ENCODE measurements at regions not wholly inside any gene's neighbourhood (a gene's known extent, or its start where the extent isn't known, plus 50 kb on each side); places are given as distances from the start of the nearest gene placed in this dataset.

DNA sequence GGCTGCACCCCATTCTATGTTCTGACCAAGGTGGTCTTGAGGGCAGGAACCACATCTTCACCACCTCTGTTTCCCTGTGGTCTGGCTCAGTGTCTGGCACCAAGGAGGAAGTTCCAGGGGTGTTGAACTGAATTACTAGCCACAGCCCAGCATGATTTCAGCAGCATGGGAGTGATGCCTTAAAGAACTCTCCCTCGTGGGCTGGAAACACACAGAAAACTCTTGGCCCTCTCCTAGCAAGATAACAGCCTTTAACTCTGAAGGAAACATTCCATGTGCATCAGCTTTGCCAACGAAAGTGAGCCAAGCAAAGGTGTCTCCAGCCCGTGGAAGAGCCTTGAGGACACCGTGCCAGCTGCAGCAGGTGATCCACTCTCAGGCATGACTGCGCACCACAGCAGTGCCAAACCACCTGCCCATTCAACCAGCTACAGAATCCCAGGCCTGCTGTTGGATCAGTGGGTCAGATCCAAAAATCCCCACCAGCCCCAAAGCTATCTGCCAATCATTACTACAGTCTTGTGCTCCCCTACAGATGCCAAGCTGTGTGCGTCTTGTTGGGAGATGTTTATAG is 124.8 kb downstream of the TTC32 start:
- no peak for DNase-seq

DNA sequence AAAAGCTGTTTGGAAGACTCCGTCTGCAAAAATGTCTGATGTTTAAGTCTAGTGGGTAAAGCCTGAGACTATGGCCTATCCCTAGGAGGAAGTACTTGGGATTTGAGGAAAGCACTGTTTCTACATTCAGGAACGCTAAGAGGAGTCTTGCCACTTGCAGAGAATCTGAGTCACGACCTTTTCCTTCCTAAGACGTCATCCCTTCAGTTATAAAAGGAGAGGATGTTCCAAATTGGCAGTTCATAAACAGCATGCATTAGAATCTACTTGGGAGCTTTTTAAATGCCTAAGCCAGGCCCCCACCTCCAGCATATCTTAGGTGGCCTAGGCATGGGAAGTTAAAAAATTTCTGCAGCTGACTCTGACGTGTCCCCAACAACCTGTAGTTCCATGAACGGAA is 125.9 kb downstream of the TTC32 start:
- no peak for DNase-seq

DNA sequence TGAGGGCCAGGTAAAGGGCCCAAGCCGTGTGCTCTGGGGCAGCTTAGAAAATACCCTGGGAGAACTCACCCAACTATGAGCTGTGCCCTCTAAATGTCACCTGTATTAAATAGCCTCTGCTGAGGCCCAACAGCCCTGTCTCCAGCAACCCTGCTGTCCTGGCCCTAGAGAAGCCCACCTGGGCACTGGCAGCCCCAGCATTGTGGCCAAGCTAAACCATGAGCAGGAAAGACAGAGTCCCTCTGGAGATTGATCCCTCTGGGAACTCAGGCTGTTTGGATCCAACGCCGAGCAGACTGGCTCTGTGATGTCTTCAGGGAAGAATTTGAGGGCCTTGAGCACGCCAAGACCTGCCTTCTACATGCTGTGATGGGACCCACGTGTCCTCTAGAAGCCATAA is 126.5 kb downstream of the TTC32 start:
- DNase-seq, result no peak

DNA sequence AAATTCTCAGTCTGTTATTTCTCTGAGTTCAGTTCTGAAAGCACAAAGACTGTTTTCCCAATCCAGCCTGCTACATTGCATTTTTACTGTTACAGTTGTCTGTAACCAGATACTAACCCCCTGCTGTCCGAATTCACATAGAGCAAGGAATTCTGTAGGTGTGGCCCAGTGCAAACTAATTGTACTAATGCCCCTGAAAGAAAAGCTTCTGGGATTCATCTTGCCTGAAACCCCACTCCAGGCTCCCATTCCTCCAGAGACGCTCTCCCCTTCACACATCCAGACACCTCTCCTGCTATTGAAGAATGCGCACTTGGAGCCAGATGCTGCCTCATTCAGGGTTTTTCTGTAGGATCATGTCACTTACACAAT is 127.0 kb downstream of the TTC32 start:
- no peak for DNase-seq

DNA sequence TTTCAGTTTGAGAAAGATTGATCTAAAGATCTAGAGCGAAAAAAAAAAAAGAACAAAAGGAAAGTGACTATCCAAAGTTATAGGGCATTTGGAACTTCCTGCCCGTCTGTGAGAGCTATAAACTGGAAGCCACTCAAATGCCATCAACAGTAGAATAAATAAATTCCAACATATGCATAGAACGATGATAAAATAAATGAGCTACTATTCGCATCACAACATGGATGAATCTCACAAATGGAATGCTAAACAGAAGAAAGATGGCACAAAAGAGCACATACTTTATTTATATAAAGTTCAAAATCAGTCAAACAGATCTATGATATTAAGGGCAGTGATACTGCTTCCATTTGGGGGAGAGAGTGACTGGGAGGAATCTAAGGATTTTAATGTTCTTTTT is 128.8 kb downstream of the TTC32 start:
- no peak for DNase-seq

DNA sequence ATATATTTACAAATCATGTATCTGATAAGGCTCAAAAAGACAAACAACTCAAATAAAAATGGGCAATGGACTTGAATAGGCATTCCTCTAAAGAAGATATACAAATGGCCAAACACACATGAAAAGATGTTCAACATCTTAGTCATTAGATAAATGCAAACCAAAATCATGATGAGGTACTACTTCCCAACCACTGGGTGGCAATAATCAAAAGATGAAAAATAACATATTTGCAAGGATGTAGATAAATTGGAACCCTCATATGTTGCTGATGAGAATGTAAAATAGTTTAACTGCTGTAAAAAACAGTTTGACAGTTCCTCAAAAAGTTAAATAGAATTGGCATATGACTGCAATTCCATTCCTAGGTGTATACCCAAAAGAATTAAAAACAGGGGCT is 132.3 kb downstream of the TTC32 start:
- no peak for DNase-seq

DNA sequence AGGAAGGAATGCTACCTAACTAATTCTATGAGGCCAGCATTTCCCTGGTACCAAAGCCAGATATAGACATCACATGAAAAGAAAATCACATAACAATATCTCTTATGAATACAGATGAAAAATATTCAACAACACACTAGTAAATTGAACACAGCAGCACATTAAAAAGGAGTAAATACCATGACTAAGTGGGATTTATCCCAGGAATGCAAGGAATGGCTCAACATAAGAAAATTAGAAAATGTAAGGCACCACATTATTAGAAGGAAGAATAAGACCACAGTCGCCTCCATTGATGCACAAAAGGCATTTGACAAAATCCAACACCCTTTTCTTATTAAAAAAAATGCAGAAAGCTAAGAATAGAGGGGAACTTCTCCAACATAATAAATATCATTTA is 133.9 kb downstream of the TTC32 start:
- no peak for DNase-seq

DNA sequence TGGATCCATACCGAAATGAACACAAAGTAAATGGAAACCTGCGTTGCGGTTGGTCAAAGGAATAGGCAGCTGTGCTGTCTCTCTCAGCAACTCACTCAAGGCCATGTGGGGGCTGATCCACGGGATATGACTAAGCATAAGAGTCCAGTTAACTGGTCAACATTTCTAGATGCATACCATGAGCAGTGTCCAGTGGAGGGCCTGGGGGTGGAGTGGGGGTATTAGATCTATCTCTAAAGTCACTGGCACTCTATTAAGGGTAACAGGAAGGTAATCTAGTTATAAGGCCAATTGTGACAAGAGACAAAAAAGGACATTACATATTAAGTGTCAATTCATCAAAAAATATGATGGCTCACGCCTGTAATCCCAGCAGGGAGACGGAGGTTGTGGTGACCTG is 136.8 kb downstream of the TTC32 start:
- DNase-seq, result no peak

DNA sequence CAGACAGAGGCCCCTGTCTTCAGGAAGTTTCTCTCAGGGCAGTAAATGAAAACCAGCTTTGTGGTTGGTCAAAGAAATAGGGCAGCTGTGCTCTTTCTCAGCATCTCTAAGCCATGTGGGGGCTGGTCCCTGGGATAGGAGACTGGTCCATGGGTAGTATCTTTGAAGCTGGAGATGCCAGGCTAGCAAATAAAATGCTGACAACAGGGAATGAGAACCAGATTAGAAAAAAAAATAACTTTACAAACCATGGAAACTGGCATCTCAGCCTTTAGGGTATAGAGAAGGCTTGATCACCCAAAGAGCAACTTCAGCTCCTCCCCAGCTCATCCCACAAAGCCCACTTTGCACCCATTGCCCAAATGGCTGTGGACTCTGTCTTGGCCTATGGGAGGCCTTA is 138.1 kb downstream of the TTC32 start:
- no peak for DNase-seq

DNA sequence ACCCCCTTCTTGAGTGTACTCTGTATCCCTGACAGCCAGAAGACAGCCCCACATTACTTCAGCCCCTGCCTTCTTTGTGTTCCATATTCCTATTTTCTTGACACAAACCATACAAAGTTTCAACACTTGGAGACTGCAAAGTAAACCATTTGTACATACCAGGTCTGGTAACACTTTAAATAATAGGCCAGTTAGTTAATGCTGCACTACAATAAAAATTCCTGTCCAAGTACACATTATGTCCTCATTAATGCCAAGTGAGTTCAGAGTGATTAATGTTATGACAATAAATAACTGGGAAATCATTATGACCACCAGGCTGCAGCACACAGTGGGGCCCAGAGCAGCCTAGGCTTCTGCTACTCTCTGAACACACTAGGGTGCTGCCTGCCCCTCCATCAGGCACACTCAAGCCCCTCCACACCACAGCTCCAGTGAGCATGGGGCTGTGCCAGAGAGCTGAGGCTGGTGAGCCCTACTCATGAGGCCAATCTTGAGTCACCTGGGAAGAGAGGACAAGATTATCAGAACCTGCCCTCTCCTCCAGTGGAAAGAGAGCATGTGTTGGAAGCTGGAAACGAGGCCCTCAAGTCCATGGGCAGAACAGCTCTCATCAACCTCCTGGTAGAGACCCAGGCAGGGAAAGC is 138.7 kb downstream of the TTC32 start:
- DNase-seq, result no peak

DNA sequence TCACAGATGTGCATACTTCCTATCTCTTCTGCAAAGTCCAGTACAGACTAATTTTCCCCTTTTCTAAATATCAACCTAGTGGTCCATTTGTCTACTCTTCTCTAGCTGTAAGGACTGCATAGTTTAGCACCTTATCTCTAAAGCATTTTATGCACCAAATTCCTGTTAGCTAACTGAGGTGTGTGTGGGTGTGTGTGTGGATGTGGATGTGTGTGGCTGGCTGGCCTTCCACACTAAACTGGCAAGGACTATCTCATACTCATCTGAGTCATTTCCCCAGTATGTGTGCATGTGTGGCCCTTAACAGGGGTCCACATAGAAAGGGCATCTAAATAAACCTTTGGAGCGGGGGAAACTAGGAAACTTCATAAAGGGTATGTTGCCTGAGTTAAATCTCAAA is 139.6 kb downstream of the TTC32 start:
- DNase-seq, result no peak

DNA sequence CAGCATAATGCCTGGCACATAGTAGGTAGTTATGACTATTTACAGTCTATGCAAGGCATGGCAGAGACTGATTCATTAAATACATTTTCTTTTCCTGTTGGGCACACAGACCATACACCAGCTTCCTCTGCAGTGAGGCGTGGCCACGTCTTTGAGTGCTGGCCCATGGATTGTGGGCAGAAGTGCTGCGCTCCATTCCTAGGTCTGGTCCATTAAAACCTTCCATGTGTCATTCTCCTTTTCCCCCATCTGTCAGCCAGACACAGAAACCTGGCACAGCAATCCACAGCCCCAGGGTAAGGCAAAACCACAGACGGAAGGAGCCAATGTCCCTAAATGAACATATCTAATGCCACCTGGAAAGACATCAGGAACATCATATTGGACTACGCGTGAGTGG is 141.9 kb downstream of the TTC32 start:
- DNase-seq, result no peak

DNA sequence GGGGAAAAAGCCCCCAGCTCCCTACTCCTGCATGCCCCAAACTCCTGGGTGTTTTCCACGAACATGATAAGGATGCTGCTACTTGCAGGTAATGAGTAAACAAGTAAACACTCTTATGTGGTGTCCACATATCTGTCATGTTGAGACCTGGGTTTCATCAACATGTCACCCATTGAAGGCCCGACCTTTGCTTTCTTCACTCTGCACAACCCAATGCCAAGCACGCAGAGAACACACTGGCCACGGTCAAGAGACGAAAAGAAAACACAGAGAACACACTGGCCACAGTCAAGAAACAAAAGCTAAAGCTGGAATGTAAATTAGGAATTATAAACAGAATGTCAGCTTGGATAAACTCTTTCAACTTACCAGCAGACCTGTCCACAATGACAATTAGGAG is 143.1 kb downstream of the TTC32 start:
- no peak for DNase-seq

DNA sequence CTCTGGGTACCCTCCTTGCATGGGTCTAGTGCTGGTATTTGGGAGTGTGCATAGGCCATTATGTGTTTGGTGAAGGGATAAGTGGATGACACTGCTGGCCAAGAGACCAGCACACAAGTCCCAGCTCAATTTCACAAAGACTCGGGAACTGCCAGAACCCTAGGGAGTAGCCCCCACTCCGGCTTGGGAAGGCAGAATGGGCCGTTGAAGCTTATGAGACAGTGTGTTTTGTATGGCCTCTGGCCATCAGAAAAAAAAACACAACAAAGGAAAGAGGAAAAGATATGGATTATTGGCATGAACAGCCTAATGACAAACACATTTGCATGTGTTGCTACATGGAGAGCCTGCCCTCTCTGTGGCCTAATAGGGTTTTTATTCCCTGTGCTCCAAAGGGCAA is 144.2 kb downstream of the TTC32 start:
- no peak for DNase-seq

DNA sequence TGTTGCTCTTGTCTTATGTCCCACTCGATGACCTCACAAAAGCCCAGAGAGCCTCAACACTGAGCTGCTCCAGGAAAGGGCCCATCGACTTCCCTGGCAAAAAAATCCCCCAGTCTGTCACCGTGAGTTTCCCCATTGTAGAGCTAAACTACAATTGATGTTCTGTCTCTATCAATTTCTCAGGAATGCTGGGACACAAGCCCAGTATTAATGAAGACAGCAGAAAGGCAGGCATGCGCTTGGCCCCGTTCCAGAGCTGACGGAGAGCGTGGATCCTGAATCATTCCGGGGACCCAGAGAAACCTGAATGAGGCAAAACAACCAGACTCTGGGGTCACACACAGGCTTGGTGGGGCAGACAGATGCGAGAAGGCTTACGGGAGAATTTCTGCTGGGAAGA is 146.9 kb downstream of the TTC32 start:
- DNase-seq, result no peak

DNA sequence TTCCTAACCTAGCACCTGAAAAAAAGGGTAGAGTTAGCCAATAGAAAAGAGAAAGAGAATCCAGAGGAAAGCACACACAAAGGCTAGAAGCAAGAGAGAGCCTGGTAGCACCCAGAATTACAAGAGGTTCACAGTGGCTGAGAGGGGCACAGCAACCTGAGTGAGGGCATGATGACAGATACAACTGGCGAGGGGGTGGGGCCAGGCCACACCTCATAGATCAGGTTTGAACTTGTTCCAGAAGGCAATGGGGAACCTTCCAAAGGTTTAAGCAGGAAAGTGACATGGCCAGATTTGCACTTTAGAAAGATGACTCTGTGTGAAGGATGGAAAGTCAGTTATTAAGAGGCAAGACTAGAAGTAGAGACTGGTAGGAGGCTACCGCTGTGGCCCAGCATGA is 148.0 kb downstream of the TTC32 start:
- DNase-seq, result no peak

DNA sequence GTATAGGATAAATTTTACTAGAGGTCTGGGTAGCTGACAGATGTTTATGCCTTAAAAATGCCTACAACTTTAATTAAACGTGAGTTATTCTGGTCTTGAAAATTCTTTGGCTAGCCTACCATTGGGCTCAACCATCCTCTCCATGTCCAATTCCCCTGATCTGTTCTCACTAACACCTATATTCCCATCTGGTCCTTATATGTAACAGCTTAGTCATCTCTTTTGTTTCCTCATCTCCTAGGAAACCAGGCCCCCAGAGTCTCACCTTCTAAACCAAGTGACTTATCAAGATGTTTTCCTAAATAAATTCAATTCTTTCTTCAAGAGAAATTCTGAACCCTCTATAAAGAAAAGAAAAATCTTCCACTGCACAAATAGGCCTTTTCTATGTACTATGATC is 148.5 kb downstream of the TTC32 start:
- no peak for DNase-seq

DNA sequence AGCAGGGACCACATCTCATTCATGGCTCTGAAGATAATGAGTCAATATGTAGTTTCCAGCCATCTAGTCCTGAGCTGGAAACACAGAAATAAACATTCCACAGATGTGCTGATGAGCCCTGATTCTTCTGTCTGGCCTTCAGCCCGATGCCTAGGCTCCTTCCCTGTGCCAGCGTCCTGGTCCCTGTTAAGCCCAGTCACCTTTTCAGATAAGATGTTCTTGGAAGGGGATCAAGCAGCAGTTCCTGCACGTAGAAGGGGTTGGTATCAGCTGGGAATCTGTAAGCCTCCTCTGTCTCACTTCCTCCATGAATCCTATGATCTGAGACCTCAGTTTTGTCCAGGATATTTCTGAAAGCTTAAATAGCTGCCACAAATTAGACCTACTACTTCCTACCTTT is 149.3 kb downstream of the TTC32 start:
- no peak for DNase-seq

DNA sequence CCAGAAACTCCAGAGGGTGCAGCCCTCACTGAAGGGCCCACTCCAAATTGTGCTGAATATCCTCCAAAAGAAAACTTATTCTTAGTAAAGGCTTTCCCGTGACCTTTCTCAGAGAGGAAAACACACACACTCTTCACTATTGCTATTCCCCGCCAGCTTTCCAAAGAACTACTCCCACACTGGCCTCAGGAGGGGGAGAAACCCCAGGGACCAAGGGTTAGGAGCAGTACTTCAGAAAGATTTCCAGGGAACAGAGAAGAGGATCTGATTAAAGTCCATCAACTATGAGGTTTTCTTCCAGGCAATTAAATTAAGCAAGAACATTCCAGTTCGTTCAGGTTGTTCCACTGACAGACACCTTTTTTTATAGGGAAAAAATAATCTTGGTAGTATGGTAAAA is 150.2 kb downstream of the TTC32 start:
- DNase-seq, result no peak

DNA sequence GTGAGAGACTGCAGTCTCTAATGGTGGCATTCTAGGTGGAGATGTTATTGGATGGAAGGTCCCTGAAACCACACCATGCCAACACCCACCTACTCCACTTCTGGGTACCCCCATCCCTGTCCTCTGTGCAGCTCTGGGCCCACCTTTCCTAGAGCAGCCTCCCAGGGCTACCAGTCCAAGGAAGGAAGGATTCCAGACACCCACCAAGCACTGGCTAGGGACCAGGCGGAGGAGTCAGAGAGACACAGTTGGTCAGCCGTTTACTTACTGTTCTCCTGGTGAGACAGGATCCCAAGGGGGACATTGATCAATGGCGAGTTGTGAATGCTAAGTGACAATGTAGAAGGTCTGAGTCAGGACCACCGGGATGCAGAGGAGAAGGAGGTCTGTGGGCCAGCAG is 151.6 kb downstream of the TTC32 start:
- DNase-seq, result no peak

DNA sequence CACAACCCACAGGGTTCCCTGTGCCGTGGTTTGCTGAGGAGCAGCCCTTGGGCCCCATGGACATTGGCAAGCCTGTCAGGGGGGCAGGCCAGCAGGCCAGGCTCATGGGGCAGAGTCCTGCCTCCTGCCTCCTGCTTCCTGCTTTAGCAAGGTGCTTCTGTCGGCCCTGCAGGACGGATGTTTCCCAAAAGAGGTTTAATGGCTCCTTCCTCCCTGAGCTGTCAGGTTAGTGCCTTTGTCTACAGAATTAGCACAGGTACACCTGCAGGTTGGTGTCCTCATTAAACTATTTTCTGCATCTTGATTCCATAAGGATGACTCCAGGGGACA is 152.3 kb downstream of the TTC32 start:
- DNase-seq, result no peak

DNA sequence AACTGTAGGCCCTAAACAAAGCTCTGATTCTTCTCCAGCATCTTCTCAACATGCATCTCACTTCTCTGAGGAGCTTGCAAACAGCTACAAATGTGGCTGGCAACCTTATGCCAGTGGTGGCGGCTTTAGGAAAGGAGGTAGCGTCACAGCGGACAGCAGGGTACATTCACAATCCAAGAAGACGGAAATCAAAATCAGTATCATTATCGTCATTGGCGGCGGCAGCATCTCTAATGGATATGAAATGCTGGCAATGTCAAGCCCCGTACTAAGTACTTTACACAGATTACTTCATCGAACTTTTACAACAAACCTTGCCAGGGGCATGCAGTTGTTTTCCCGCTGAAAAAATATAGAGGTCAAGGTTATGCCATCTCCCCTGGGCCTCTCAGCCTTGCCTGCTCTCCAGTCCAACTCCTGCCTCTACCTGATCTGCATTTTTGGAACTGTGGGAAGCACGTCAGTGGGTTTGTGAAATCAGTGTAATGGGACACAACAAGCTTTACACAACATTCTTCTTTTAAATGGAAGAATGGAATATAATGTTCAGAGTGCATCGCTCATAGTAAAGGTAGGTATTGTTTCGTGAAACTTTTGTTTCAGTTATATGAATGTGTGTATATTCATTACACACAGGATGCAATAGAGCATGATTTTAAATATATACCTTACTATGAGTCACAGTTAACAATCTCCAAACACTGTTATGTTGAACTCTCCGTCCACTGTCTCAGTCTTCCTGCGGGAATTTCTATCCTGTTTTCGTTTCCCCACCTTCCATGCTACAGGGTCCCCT is 152.9 kb downstream of the TTC32 start:
- DNase-seq, result no peak

DNA sequence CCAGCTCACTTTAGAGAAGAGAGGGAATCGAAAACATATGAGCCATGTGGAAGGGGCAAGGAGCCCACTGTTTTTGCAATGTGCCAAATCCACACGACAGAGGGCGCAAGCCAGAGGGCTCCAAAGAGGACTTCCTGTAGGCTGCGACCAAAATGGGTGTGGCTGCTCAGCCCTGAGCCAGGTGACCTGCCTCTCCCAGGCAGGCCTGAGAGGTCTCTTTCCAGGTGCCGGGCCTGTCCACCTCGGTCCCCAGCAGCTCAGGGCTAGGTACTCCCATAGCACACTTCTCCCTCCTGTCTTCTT is 153.8 kb downstream of the TTC32 start:
- no peak for DNase-seq

DNA sequence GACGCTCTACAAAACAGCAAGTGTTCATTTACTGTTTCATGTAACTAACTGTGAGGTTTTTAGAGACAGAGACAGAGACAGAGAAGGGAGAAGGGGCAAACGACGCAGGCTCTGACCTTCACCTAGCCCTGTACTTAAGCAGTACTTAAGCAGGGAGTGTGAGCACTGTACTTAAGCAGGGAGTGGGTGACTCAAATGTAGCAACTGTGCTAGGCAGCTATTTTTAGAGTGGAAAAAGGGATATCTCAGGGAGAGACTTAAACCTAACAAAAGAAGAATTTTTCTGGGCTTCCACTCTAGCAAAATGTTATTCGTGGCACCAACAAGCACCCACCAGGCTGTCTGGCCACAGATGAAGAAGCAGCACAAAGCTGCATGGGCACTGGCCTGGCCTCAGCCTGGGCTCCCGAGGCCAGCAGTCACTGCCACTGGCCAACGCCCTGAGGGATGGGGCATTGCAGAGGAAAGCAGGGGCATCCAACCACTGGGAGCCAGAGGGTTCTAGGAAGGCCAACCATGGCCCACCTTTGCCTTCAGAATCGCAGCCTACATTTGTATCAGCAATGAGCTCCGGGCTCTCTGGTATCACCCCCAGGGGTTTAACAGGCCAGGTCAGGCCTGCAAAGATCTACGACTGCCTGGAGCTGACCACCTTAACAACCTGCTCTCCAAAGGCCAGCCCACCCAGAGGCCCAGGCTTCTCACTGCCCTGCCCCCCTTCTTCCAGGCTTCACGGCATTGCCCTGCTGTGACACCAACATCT is 154.3 kb downstream of the TTC32 start:
- no peak for DNase-seq

All from GF-D8 (cell line).